ENCODE measurements at regions not wholly inside any gene's neighbourhood (a gene's known extent, or its start where the extent isn't known, plus 50 kb on each side); places are given as distances from the start of the nearest gene placed in this dataset.

DNA sequence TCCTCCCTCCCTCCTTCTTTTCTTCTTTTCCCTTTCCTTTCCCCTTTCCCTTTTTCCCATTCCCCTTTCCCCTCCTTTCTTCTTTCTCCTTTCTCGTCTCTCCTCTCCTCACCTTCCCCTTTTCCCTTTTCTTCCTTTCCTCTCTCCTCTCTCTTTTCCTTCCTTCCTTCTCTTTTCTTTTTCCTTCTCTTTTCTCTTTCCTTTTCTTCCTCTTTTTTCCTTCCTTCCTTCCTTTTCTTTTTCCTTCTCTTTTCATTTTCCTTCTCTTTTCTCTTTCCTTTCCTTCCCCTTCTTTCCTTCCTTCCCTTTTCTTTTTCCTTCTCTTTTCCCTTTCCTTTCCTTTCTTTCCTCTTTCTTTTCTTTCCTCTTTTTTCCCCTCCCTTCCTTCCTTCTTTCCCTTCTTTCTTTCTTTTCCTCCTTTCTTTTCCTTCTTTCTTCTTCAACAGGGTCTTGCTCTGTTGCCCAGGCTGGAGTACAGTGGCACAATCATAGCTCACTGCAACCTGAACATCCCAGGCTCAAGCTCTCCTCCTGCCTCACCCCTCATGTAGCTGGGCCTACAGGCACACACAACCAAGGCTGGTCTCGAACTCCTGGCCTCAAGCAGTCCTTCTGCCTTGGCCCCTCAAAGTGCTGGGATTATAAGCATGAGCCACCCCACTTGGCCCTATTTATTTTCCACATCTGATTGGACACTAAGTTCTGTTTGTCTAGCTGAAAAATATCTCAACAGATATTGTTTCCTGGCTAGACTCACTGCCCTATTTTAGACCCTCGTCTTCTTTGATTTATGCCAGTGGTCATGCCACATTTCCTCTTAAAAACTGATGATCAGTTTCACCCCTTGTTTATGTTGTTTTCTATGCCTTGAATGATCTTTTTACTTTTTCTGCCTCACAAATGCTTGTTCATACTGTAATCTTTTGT lies 57.1 kb upstream of the MACF1 start:
- TF ChIP-seq, protein P1, sequence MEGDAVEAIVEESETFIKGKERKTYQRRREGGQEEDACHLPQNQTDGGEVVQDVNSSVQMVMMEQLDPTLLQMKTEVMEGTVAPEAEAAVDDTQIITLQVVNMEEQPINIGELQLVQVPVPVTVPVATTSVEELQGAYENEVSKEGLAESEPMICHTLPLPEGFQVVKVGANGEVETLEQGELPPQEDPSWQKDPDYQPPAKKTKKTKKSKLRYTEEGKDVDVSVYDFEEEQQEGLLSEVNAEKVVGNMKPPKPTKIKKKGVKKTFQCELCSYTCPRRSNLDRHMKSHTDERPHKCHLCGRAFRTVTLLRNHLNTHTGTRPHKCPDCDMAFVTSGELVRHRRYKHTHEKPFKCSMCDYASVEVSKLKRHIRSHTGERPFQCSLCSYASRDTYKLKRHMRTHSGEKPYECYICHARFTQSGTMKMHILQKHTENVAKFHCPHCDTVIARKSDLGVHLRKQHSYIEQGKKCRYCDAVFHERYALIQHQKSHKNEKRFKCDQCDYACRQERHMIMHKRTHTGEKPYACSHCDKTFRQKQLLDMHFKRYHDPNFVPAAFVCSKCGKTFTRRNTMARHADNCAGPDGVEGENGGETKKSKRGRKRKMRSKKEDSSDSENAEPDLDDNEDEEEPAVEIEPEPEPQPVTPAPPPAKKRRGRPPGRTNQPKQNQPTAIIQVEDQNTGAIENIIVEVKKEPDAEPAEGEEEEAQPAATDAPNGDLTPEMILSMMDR (IDR thresholded peaks at IDR 0.05): peak; percentile 25
- TF ChIP-seq EZH2 (IDR thresholded peaks at IDR 0.05; ENCODE audit: borderline replicate concordance, insufficient read depth, low read depth, low read length, poor library complexity, severe bottlenecking): no peak

All from B cell (primary cell).